ENCODE measurements at regions not wholly inside any gene's neighbourhood (a gene's known extent, or its start where the extent isn't known, plus 50 kb on each side); places are given as distances from the start of the nearest gene placed in this dataset.

DNA sequence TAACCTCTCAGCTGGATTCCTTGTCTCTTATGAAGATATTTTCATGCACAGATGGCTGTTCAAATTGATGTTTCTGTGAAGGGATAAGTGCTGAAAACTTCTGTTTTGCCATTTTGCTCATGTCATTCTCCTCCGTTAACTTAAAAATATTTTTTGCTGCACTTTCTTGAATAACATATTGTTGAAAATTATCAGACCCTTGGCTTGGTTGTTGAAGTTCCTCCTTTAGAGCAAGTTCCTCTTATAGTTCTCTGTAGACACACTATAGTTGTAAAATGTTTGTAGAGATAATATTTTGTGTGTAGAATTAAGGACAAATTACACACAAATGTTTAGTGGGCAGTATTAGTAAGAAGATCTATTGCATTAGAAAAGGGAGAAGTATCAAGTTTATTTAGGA, 300.4 kb downstream of the SV2B start:
- TF ChIP-seq, protein P1, sequence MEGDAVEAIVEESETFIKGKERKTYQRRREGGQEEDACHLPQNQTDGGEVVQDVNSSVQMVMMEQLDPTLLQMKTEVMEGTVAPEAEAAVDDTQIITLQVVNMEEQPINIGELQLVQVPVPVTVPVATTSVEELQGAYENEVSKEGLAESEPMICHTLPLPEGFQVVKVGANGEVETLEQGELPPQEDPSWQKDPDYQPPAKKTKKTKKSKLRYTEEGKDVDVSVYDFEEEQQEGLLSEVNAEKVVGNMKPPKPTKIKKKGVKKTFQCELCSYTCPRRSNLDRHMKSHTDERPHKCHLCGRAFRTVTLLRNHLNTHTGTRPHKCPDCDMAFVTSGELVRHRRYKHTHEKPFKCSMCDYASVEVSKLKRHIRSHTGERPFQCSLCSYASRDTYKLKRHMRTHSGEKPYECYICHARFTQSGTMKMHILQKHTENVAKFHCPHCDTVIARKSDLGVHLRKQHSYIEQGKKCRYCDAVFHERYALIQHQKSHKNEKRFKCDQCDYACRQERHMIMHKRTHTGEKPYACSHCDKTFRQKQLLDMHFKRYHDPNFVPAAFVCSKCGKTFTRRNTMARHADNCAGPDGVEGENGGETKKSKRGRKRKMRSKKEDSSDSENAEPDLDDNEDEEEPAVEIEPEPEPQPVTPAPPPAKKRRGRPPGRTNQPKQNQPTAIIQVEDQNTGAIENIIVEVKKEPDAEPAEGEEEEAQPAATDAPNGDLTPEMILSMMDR (IDR thresholded peaks at IDR 0.05): no peak
- TF ChIP-seq POLR2A (IDR thresholded peaks at IDR 0.05): no peak
